WTC11 (cell line): ENCODE measurements at regions not wholly inside any gene's neighbourhood (a gene's known extent, or its start where the extent isn't known, plus 50 kb on each side); places are given as distances from the start of the nearest gene placed in this dataset.

ENCODE experiments used
- ATAC-seq: fragments of 200-7000 bp; cut with Tn5 transposase; 2 replicates; pipeline ENCODE4 v1.10.0; 2021; ENCODE audit warnings: mild to moderate bottlenecking, moderate library complexity
- CTCF ChIA-PET: fragments of 300-600 bp; sonication (Branson Sonifier 250); formaldehyde crosslinking; loops from one replicate; lab custom pipeline; 2021; ENCODE audit warnings: antibody characterized with exemption; lab: Charles Lee
- POLR2A ChIA-PET: fragments of 350-600 bp; sonication (Branson Sonifier 250); formaldehyde crosslinking; loops from one replicate; lab custom pipeline; 2021; ENCODE audit warnings: antibody characterized with exemption; lab: Charles Lee
- DNase-seq: peaks from one replicate; pipeline ENCODE4 v3.0.0; 2021; ENCODE audit warnings: low spot score
- H3K27ac Mint-ChIP-seq: 2 replicates; pipeline ENCODE4 v1.8.0; 2021; ENCODE audit warnings: mixed read lengths
- H3K27me3 Mint-ChIP-seq: 2 replicates; pipeline ENCODE4 v1.8.0; 2021; ENCODE audit warnings: low read depth, mild to moderate bottlenecking, moderate library complexity, mixed read lengths
- H3K36me3 Mint-ChIP-seq: 2 replicates; pipeline ENCODE4 v1.8.0; 2021; ENCODE audit warnings: mixed read lengths
- H3K4me1 Mint-ChIP-seq: 2 replicates; pipeline ENCODE4 v1.8.0; 2022; ENCODE audit warnings: mixed read lengths
- H3K4me3 Mint-ChIP-seq: 2 replicates; pipeline ENCODE4 v1.8.0; 2021; ENCODE audit warnings: mild to moderate bottlenecking, moderate library complexity, mixed read lengths
- H3K9me3 Mint-ChIP-seq: 2 replicates; pipeline ENCODE4 v1.8.0; 2021; ENCODE audit warnings: mixed read lengths
- FOXJ3 ChIP-seq: sonication (generic); formaldehyde crosslinking; IDR thresholded peaks from 2 replicates; pipeline ENCODE4 v1.9.0; 2021; ENCODE audit warnings: missing genetic modification reagents, mild to moderate bottlenecking, borderline replicate concordance
- HMGA2 ChIP-seq: fragments of 250-450 bp; sonication (Bioruptor Pico); IDR thresholded peaks from 2 replicates; pipeline ENCODE4 v1.4.0; 2021; ENCODE audit warnings: mild to moderate bottlenecking, moderate library complexity
- IRF2 ChIP-seq: sonication (generic); formaldehyde crosslinking; IDR thresholded peaks from 2 replicates; pipeline ENCODE4 v1.8.0; 2022; ENCODE audit warnings: low read depth, missing genetic modification reagents, borderline replicate concordance
- KAT7 ChIP-seq: sonication (generic); formaldehyde crosslinking; IDR thresholded peaks from 2 replicates; pipeline ENCODE4 v1.8.1; 2023; ENCODE audit warnings: missing genetic modification reagents, mild to moderate bottlenecking, borderline replicate concordance
- NFATC4 ChIP-seq: fragments of 250-450 bp; sonication (Bioruptor Pico); IDR thresholded peaks from 2 replicates; pipeline ENCODE4 v1.9.0; 2021; ENCODE audit warnings: mild to moderate bottlenecking
- TEAD1 ChIP-seq: sonication (generic); formaldehyde crosslinking; IDR thresholded peaks from 2 replicates; pipeline ENCODE4 v1.8.0; 2022; ENCODE audit warnings: mild to moderate bottlenecking, missing genetic modification reagents
- ZNF219 ChIP-seq: sonication (generic); formaldehyde crosslinking; IDR thresholded peaks from 2 replicates; pipeline ENCODE4 v1.8.0; 2023; ENCODE audit warnings: missing genetic modification reagents, mild to moderate bottlenecking, borderline replicate concordance
- TF ChIP-seq, protein P1 (sequence below): sonication (generic); formaldehyde crosslinking; IDR thresholded peaks from 2 replicates; pipeline ENCODE4 v1.8.0; 2023; ENCODE audit warnings: mild to moderate bottlenecking, missing genetic modification reagents
- TF ChIP-seq, protein P2 (sequence below): sonication (generic); formaldehyde crosslinking; IDR thresholded peaks from 2 replicates; pipeline ENCODE4 v1.8.1; 2022; ENCODE audit warnings: low read depth, mild to moderate bottlenecking, moderate library complexity, missing genetic modification reagents, borderline replicate concordance
- TF ChIP-seq, protein P3 (sequence below): sonication (generic); formaldehyde crosslinking; IDR thresholded peaks from 2 replicates; pipeline ENCODE4 v1.8.1; 2023; ENCODE audit warnings: mild to moderate bottlenecking, missing genetic modification reagents
- TF ChIP-seq, protein P4 (sequence below): sonication (generic); formaldehyde crosslinking; IDR thresholded peaks from 2 replicates; pipeline ENCODE4 v1.8.1; 2023; ENCODE audit warnings: mild to moderate bottlenecking, missing genetic modification reagents, borderline replicate concordance

DNA sequence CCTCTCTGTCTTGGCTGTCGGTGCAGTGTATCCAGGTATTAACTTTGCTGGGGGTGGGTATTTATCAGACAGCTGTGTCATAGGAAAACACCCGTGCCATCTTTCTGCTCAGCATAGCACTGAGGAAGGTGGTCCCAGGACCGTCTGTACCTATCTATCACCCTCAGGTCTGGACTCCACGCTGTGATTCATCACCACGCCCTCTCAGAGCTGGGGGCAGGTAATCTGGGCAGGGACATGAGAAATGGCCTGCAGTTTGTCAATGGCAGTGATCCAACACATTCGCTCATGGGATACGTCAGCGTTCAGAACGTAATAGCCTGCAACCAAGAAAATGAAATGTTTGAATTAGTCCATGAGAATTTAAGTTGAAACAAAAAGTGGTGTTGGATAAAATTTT, 151.6 kb upstream of the MAP1B start (continued):
- TF ChIP-seq, protein P1, sequence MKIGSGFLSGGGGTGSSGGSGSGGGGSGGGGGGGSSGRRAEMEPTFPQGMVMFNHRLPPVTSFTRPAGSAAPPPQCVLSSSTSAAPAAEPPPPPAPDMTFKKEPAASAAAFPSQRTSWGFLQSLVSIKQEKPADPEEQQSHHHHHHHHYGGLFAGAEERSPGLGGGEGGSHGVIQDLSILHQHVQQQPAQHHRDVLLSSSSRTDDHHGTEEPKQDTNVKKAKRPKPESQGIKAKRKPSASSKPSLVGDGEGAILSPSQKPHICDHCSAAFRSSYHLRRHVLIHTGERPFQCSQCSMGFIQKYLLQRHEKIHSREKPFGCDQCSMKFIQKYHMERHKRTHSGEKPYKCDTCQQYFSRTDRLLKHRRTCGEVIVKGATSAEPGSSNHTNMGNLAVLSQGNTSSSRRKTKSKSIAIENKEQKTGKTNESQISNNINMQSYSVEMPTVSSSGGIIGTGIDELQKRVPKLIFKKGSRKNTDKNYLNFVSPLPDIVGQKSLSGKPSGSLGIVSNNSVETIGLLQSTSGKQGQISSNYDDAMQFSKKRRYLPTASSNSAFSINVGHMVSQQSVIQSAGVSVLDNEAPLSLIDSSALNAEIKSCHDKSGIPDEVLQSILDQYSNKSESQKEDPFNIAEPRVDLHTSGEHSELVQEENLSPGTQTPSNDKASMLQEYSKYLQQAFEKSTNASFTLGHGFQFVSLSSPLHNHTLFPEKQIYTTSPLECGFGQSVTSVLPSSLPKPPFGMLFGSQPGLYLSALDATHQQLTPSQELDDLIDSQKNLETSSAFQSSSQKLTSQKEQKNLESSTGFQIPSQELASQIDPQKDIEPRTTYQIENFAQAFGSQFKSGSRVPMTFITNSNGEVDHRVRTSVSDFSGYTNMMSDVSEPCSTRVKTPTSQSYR (CRISPR knock-in tag) = no peak

DNA sequence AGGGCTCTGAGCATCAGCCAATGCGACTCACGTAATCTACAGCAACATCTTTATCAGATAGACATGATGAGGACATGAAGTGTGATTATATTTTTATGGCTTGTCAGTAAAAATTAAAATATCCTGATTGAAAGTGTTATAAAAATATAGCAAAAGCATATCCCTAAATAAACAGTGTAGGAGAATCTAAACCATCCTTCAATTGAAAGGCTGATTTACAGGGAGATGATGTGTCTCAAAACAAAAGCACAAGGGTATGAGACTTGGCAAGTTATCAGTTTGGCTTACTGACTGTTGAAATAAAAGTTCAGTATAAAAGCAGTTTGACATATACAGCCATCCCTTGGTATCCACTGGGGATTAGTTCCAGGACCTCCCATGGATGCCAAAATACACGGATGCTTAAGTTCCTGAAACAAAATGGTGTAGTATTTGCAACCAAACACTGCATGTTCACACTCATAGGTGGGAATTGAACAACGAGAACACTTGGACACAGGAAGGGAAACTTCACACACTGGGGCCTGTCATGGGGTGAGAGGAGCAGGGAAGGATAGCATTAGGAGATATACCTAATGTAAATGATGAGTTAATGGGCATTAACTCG, 149.9 kb upstream of the MAP1B start:
- Mint-ChIP-seq H3K27ac (no peak overlapping the region), H3K36me3 (no peaks in the 10 kb centered on the region), H3K27me3 (no peaks in the 10 kb centered on the region; the same call in 1 of the 2 replicates)
- no peak for TF ChIP-seq IRF2 (CRISPR knock-in tag)
- TF ChIP-seq FOXJ3 (CRISPR knock-in tag) = no peak
- TF ChIP-seq, protein P2, sequence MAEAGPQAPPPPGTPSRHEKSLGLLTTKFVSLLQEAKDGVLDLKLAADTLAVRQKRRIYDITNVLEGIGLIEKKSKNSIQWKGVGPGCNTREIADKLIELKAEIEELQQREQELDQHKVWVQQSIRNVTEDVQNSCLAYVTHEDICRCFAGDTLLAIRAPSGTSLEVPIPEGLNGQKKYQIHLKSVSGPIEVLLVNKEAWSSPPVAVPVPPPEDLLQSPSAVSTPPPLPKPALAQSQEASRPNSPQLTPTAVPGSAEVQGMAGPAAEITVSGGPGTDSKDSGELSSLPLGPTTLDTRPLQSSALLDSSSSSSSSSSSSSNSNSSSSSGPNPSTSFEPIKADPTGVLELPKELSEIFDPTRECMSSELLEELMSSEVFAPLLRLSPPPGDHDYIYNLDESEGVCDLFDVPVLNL (CRISPR knock-in tag) = no peak
- TF ChIP-seq ZNF219 = no peak
- no peak for TF ChIP-seq HMGA2 (CRISPR knock-in tag)
- TF ChIP-seq, protein P3, sequence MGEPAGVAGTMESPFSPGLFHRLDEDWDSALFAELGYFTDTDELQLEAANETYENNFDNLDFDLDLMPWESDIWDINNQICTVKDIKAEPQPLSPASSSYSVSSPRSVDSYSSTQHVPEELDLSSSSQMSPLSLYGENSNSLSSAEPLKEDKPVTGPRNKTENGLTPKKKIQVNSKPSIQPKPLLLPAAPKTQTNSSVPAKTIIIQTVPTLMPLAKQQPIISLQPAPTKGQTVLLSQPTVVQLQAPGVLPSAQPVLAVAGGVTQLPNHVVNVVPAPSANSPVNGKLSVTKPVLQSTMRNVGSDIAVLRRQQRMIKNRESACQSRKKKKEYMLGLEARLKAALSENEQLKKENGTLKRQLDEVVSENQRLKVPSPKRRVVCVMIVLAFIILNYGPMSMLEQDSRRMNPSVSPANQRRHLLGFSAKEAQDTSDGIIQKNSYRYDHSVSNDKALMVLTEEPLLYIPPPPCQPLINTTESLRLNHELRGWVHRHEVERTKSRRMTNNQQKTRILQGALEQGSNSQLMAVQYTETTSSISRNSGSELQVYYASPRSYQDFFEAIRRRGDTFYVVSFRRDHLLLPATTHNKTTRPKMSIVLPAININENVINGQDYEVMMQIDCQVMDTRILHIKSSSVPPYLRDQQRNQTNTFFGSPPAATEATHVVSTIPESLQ (CRISPR knock-in tag) = no peak
- TF ChIP-seq, all 79 proteins: peak for 0
- H3K4me3 Mint-ChIP-seq = no peak overlapping the region
- ATAC-seq (no peak), DNase-seq (no peak)
- ChIA-PET CTCF (no interaction called here), POLR2A (no interaction called here)
- no peaks in the 10 kb centered on the region for H3K9me3 Mint-ChIP-seq
- H3K4me1 Mint-ChIP-seq = peaks cover 27% of the 10 kb centered on the region

DNA sequence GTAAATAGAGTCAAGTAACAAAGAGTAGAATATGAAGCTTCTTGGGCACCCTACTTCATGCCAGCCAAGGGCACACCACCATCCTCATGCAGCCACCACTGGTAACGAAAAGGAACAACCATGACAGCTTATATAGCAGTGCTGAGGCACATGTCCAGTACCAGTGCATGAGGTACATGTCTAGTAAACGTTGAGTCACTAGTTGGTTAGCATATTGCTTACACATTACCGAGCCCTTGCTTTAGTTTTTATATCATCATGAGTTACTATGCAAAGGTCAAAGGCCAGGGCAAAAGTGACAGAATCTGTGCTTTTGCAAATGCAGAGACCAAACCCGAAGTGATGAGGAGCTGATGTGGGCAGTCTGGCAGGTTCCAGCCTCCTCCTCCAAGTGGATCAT, 147.1 kb upstream of the MAP1B start:
- POLR2A ChIA-PET = no interaction called here
- Mint-ChIP-seq H3K9me3 (peaks cover 5% of the 10 kb centered on the region; the same call in 1 of the 2 replicates), H3K4me1 (peaks cover 22% of the 10 kb centered on the region), H3K4me3 (no peak overlapping the region), H3K27ac (no peak overlapping the region), H3K27me3 (no peaks in the 10 kb centered on the region; the same call in 1 of the 2 replicates), H3K36me3 (no peaks in the 10 kb centered on the region)
- ATAC-seq (no peak), DNase-seq (no peak)
- CTCF ChIA-PET = no interaction called here
- TF ChIP-seq NFATC4 = no peak
- no peak for TF ChIP-seq TEAD1 (CRISPR knock-in tag)
- TF ChIP-seq, protein P1 (CRISPR knock-in tag) = no peak

DNA sequence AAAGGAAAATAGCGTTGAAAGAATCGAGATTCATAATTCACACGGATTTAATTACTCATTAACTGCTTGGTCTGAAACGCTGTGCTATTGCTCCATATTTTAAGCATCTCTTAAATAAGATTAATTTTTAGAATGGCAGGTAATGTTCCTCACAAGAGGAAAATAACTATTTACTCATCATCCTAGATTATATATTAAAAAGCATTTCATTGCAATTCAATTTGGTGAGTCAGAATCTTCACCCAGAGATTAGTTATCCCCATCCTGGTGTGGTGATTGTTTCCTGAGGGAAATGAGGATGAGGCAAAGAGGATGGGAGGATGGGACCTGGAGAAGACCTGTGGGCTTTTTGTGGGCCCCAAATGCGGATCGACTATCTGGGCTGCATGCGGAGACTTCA, 145.5 kb upstream of the MAP1B start:
- Mint-ChIP-seq H3K36me3 (no peaks in the 10 kb centered on the region), H3K27me3 (no peaks in the 10 kb centered on the region; the same call in 1 of the 2 replicates), H3K4me1 (peaks cover 13% of the 10 kb centered on the region), H3K4me3 (no peak overlapping the region), H3K9me3 (peaks cover 14% of the 10 kb centered on the region), H3K27ac (no peak overlapping the region)
- ATAC-seq = no peak
- ChIA-PET POLR2A (no interaction called here), CTCF (no interaction called here)
- TF ChIP-seq, protein P3 (CRISPR knock-in tag) = no peak
- TF ChIP-seq, protein P4, sequence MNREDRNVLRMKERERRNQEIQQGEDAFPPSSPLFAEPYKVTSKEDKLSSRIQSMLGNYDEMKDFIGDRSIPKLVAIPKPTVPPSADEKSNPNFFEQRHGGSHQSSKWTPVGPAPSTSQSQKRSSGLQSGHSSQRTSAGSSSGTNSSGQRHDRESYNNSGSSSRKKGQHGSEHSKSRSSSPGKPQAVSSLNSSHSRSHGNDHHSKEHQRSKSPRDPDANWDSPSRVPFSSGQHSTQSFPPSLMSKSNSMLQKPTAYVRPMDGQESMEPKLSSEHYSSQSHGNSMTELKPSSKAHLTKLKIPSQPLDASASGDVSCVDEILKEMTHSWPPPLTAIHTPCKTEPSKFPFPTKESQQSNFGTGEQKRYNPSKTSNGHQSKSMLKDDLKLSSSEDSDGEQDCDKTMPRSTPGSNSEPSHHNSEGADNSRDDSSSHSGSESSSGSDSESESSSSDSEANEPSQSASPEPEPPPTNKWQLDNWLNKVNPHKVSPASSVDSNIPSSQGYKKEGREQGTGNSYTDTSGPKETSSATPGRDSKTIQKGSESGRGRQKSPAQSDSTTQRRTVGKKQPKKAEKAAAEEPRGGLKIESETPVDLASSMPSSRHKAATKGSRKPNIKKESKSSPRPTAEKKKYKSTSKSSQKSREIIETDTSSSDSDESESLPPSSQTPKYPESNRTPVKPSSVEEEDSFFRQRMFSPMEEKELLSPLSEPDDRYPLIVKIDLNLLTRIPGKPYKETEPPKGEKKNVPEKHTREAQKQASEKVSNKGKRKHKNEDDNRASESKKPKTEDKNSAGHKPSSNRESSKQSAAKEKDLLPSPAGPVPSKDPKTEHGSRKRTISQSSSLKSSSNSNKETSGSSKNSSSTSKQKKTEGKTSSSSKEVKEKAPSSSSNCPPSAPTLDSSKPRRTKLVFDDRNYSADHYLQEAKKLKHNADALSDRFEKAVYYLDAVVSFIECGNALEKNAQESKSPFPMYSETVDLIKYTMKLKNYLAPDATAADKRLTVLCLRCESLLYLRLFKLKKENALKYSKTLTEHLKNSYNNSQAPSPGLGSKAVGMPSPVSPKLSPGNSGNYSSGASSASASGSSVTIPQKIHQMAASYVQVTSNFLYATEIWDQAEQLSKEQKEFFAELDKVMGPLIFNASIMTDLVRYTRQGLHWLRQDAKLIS = no peak
- TF ChIP-seq KAT7 (CRISPR knock-in tag) = no peak
- TF ChIP-seq, protein P2 (CRISPR knock-in tag) = no peak
- no peak for DNase-seq
